SKM-1 (cell line): ENCODE measurements at regions not wholly inside any gene's neighbourhood (a gene's known extent, or its start where the extent isn't known, plus 50 kb on each side); places are given as distances from the start of the nearest gene placed in this dataset.

ENCODE experiments used
- DNase-seq: peaks from one replicate; lab custom pipeline; 2025; ENCODE audit not compliant: unreplicated experiment; lab: John Stamatoyannopoulos, UW

- DNase-seq, result no peak
Observed at GRCh38 chr18:55819448-55819847, 231.5 kb upstream of the TCF4 start.

GRCh38 chr18:55818284-55818683 is 230.3 kb upstream of the TCF4 start:
- no peak for DNase-seq

DNA sequence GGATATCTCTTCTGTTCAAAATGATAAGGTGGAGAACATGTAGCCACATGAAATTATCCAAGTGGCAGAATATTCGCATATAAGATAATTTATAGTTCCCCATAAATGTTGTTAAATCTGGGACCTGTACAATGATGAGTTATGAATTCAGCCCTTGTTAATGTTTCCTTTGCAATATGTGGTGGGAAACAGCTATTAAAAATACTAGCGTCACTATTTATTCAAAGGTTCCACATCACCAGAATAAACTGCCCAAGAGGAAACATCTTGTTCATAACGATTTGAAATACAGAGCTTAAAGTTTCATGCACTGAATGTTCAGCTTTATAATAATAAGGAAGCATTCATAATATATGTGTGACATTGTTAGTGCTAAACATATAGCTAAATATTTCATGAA is 223.9 kb upstream of the TCF4 start:
- no peak for DNase-seq

DNA sequence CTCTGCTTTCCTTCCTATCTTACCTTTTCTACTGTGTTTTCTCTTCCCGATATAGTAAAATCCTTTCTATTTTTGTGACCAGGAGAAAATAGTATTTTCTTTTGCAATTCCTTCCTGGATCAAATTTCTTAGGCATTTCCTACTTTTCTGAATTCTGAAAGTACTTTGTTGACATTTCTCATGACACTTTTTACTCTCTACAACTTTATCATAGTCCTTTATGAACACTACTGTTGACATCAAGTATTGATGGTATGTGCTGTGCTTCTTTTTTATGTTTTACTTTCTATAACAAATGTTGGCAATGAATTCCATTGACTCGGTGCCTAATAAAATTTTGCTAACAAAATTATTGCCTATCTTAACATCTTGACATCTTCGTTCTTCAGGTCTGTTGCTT is 217.7 kb upstream of the TCF4 start:
- no peak for DNase-seq

GRCh38 chr18:55795101-55795669 is 207.2 kb upstream of the TCF4 start:
- no peak for DNase-seq

GRCh38 chr18:55794288-55795052 is 206.5 kb upstream of the TCF4 start:
- DNase-seq, result no peak

DNA sequence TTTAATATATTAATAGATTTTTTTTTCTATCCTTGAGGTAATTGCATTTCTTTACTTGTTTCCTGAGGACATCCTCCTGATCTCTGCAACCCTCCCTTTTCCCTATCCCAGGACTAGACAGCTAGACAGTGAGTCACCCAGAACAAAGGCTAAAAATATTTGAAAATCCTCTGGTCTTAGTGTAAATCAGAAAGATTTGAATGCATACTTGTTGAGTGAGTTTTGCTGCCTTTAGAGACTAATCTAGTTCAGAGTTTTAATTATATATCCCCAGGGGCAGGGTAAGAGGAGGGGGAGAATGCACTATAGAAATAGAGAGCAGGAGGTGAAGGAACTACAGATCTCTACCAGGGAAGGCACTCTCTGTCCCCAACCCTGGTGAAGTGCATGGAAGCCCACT is 202.3 kb upstream of the TCF4 start:
- DNase-seq, result no peak

GRCh38 chr18:55787536-55788073 is 199.6 kb upstream of the TCF4 start:
- DNase-seq, result no peak

DNA sequence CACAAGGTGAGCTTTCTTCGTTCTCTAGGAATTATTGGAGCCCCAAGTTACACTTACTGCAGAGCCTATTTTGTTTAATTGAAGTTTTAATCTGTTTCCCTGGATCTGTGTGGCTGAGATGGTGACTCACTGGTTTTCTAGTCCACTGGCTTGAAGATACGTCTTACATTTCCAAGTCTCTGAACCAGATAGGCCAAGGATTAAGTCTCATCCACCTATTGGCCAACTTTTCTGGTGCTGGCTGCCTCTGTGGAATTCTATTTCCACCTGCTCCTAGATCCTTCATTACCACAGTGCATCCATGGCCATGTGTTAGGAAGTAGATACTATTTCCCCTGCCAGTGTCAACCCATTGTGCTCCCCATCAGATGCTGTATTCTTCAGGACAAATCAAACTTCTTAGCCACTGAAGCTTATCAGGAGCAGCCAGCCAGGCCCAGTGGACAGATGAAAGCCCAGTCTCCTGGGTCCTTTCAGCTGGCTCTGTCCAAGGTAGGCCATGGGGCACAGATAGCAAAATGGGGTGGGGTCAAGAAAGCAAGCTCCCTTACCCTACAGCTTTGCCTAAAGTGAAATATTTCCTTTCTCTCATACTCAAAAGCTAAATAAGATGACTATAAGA is 198.8 kb upstream of the TCF4 start:
- no peak for DNase-seq

DNA sequence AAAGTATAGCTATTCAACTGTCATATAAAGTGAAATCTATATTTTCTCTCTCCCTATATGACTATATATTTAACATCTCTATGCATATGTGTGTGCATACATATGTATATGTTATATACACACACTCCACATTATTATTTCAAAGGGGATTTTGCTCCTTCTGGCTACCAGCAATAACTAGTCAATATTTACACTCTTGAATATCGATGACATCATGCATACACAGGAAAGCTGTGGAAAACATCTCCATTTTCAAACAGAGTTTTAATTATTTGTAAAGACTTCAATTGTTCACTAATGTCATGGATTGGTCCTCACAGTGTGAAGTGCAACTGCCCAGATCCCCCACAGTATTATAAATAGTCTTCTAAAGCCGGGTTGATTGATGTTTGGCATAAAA is 195.9 kb upstream of the TCF4 start:
- DNase-seq, result no peak

DNA sequence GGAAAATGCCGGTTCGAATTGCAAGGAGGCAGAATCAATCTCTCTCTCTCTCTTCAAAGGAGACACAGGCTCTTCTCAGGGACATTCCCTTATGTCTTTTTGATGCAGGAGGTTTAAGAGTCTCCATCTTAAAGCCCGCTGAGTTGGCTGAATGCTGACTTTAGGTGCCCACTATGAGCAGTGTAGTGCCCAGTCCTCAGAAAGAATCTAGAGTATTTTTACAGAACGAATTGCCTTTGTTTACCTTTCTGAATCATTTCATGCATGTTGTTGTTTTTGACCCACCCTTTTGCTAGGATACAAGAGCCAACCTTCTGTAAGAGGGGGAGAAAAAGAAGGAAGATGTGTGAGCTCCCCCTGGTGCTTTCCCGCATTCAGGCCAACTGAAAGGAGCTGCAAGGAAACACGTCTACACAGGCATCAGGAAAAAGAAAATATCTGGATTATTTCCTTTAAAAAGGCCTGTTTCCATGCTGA is 193.5 kb upstream of the TCF4 start:
- no peak for DNase-seq

DNA sequence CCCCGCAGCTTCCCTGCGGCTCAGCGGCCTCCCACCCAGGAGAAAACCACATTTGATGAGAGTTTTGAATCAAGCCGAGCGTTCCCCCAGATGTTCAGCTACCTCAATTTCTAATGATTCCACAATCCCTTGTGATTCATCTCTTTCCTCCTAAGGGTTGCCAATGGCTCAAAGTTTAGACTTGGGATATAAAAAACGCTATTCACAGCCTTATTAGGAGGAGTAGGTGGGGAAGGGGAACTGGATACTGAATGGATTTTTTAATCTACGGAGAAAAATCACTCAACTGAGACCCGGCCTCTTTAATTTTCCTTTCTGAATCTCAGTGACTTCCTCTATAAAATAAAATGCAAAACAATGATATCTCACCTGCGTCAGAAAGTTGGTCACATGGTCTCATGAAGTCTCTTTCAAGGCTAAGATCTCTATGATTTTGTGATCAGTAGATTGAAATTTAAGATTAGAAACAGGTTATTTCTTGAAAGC is 192.6 kb upstream of the TCF4 start:
- no peak for DNase-seq

DNA sequence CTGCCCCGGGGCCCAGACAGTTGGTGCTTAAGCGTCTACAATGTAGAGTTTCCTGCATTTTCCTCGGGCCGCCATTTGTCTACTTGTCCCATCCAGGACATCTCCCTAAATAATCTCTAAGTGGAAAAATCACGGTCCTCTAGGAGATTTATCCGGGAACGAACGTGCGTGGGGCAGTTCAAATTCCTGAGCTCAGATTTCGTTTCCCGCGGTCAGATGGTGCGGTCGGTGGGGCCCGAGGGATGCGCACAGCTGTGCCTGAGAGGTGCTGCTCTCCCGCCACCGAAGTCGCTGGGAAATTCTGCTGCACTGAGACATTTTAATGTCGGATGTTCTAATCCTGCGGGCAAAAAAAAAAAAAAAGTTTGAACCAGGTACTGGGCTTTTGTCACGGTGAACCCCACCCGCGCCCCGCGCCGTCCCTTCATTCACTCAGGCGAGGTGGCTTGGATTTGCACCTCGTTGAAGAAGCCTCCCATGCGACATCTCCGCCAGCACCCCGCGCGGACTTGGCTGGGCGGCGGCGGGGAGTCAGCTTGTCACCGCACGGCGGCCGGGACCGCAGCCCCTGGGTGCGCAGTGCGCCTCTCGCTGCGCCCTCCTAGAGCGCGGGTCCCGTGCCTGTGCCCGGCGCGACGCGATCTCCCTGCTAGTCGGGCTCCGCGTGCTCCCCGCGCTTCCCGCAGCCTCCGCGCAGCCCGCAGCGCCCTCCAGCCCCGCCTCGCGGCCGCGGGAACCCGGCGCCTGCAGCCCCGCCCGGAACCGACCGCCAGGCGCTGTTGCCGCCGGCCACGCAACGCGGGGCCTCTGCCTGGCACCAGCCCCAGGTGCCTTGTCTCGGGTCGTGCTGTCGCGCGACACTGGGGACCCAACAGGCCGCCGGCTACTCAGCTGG is 191.9 kb upstream of the TCF4 start:
- no peak for DNase-seq

DNA sequence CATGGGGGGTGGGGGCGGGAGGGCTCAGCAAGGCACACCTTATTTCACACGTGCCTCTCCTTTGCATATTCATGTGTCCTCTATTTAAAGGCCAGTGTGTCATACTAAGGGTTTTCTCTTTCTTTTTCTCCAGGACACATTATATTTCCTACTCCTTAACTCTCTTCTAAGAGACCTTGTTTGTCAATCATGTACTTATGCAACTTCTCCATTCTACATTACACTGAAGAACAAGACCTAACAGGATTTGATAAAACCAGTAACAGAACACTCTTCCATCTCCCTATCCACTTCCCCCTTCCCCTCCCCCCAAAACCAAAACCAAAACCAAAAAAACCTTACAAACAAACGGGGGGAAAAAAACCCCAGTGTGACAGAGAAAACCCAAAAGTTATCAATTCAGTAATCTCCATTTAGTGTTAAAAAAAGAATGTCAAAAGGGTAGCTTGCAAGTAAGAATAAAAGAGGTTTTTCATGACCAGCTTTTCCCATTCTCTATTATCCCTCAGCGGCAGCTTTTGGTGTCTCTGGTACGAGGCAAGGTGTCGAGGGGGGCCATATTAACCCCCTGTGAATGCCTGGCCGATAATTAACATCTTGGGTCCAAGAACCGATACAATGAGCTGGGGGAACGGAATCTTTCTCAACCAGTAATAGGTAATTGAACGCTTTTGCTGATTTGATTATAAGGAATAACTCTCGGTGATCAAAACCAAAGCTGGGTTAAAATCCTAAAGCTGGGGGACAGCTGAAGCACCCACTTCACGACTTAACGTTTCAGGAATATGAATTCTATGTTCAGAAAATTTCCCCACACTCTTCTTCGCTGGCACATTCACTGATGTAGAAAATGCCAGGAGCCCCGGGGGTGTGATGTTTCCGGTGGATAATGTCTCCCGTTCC is 191.0 kb upstream of the TCF4 start:
- peak; percentile 72 for DNase-seq

- DNase-seq, result no peak
Observed at GRCh38 chr18:55777666-55778304, 189.8 kb upstream of the TCF4 start.

DNA sequence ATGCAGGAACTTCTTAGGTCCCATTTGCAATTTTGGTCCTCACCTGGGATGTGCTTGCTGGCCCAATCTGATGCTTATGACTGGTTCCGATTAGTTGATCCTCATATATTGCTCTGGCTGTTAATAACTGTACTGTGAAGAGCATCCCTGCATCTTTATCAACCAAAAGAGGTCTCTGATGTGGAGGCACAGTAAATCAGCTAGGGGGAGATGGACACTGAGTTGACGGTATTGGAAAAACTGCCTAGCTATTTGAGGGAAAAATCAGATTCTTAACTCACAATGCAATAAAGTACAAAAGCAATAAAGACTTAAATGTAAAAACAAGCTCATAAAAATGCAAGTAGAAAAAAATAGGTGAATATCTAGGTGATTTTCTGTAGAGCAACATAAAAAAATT is 188.0 kb upstream of the TCF4 start:
- no peak for DNase-seq

GRCh38 chr18:55774505-55774904 is 186.5 kb upstream of the TCF4 start:
- no peak for DNase-seq

DNA sequence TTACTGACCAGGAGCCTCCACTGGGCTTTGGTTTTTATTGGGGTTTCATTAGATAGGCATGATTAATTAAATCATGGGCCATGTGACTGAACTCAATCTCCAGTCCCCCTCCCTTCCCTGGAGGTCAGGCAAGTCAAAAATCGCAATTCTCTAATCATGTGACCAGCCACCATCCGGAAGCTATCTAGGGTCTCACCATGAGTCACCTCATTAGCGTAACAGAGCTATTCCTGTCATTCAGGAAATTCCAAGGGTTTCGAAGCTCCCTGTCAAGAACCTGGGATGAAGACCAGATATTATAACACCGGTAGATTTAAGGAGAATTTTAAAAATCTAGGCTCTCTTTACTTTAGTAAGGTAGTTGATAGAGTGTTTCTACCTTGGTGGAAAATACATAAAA is 180.3 kb upstream of the TCF4 start:
- DNase-seq, result no peak

DNA sequence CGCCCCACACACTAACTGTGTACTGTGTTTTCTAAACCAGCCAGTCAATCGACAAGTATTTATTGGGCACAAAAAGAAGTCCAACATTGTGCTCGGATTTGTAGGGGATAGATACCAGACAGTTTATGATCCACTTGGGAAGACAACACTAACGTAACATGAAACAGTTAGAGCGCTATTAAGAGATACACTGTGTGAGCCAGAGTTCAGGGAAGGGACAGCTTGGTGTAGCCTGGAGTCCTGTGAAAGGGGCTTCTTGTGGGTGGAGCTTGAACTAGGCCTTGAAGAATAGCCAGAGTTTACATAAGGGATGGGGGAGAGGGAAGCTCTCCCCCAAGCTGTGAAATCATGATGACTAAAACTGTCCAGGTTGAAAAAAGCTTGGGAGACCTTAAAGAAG is 176.4 kb upstream of the TCF4 start:
- no peak for DNase-seq

- no peak for DNase-seq
Observed at GRCh38 chr18:55763805-55764204, 175.8 kb upstream of the TCF4 start.
